Activated CD4-positive, alpha-beta T cell treated with anti-CD3 and anti-CD28 coated beads for 48 hours (primary cell): ENCODE measurements at regions not wholly inside any gene's neighbourhood (a gene's known extent, or its start where the extent isn't known, plus 50 kb on each side); places are given as distances from the start of the nearest gene placed in this dataset.
"Not testable (repeated sequence)": the region's sequence is repeated elsewhere in the genome, so short reads cannot be mapped to it uniquely, and the experiment has no call there.

ENCODE experiments used
- DNase-seq: peaks from one replicate; pipeline ENCODE4 v3.0.0-alpha.2; 2020

DNA sequence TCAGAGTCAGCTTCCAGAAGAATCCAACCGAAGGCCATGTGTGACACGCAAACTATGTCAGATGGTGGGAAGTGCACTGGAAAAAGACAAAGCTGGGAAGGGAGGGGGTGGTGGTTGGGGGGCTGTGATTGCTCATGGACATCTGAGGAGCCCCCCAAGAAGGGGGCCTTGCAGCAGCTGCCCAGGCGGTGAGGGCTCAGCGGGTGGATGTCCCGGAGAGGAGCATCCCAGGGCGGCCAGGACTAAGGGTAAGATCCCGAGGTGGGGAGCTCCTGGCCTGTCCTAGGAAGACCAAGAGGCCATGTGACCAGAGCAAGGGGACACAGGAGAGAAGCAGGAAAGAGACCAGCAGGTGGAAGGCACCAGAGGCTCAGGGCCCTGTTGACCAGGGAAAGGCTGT is 299.5 kb downstream of the PREX1 start:
- DNase-seq = no peak

GRCh38 chr20:48527771-48528170 is 300.0 kb downstream of the PREX1 start:
- DNase-seq = no peak

DNA sequence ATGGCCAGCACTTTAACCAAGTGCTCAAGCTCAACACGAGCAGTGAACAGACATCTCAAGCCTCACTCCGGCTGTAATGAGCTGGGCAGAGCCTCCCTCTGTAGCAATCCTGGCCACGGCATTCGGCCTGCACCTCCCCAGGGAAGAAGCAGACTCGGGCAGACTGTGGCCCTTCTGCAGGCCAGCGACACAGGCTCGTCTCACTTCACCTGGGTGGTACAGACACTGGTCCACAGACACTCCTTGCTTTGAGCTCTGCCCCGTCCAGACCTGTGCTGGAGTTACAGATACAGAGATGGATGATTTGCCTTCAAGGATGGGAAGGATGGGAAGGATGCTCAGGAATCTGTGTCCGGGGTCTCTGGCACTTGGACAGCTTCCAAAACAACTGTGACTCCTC is 300.9 kb downstream of the PREX1 start:
- no peak for DNase-seq

DNA sequence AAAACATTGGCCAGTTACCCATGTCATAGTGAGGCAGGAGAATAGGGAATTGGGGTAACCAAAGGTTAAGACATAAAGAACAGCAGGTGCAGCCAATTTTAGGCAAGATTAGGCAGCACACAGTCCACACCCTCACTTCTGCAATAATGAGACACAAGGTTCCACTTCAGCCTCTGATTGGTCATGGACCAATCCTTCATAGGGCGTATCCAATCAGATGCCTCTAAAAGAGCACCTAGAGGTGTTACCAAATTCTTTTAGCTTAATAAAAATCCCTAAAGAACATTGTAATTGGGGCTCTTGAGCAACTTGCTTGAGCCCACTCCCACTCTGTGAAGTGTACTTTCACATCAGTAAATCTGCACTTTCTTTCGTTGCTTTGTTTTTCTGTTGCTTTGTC is 302.4 kb downstream of the PREX1 start:
- DNase-seq = no peak

DNA sequence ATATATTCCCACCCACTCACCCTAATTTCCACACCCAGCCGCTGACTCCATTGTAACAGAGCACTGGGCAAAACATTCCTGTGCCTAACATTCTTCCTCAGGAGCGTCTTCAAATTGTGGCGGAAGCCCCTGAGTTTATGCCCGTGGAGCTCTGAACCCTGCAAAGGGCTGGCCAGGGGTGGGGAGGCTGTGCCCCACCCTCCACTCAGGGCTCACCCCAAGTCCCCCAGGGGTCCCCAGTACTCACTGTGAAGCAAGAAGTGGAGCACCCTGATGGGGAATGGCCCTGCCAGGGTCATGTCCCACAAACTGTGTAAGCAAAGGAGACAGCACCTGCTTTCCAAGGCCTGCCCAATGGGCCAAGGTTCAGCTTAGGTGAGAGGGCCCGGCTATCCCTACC is 303.2 kb downstream of the PREX1 start:
- no peak for DNase-seq

- no peak for DNase-seq
Measured at GRCh38 chr20:48523191-48523995, 304.4 kb downstream of the PREX1 start.

GRCh38 chr20:48521121-48521520 is 306.7 kb downstream of the PREX1 start:
- DNase-seq = no peak

DNA sequence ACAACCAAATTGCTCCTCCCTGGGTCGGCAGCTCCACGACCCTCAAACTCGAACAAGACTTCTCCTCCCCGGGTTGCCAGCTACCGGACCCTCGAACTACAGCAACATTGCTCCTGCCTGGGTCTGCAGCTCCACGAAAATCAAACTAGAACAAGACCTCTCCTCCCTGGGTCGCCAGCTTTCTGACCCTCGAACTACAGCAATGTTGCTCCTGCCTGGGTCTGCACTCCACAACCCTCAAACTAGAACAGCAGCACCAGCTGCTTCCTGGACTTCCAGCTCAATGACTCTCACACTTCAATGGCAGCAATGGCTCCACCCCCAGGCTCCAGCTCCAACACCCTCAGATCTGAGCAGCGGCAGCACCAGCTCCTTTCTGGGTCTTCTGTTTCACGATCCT is 311.6 kb downstream of the PREX1 start:
- not testable (repeated sequence) for DNase-seq

DNA sequence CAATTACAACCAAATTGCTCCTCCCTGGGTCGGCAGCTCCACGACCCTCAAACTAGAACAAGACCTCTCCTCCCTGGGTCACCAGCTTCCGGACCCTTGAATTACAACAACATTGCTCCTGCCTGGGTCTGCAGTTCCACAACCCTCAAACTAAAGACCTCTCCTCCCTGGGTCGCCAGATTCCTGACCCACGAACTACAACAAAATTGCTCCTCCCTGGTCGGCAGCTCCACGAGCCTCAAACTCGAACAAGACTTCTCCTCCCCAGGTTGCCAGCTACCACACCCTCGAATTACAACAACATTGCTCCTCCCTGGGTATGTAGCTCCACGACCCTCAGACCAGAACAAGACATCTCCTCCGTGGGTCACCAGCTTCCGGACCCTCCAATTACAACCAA is 313.2 kb downstream of the PREX1 start:
- not testable (repeated sequence) for DNase-seq

- DNase-seq = not testable (repeated sequence)
Measured at GRCh38 chr20:48512539-48512938, 315.3 kb downstream of the PREX1 start.

- DNase-seq = not testable (repeated sequence)
Measured at GRCh38 chr20:48505066-48505465, 322.7 kb downstream of the PREX1 start.

DNA sequence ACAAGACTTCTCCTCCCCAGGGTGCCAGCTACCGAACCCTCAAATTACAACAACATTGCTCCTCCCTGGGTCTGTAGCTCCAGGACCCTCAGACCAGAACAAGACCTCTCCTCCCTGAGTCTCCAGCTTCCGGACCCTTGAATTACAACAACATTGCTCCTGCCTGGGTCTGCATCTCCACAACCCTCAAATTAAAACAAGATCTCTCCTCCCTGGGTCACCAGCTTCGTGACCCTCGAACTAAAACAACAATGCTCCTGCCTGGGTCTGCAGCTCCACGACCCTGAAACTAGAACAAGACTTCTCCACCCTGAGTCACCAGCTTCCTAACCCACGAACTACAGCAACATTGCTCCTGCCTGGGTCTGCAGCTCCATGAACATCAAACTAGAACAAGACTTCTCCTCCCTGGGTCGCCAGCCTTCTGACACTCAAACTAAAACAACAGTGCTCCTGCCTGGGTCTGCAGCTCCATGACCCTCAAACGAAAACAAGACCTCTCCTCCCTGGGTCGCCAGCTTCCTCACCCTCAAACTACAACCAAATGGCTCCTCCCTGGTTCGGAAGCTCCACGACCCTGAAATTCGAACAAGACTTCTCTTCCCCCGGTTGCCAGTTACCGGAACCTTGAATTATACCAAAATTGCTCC is 324.5 kb downstream of the PREX1 start:
- no peak for DNase-seq

DNA sequence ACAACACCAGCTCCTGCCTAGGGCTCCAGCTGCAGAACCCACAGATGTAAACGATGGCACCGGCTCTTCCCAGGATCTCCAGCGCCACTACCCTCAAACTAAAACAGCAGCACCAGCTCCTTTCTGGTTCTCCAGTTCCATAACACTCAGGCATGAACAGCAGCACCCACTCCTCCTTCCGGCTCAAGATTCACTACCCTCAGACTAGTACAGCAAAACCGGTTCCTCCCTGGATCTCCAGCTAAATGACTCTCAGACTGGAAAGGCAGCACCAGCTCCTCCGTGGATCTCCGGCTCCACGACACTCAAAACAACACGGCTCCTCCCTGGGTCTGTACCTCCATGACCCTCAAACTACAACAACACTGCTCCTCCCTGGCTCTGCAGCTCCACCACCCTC is 325.0 kb downstream of the PREX1 start:
- no peak for DNase-seq

- DNase-seq = no peak
Measured at GRCh38 chr20:48502016-48502415, 325.8 kb downstream of the PREX1 start.

- DNase-seq = not testable (repeated sequence)
Measured at GRCh38 chr20:48500900-48501299, 326.9 kb downstream of the PREX1 start.

DNA sequence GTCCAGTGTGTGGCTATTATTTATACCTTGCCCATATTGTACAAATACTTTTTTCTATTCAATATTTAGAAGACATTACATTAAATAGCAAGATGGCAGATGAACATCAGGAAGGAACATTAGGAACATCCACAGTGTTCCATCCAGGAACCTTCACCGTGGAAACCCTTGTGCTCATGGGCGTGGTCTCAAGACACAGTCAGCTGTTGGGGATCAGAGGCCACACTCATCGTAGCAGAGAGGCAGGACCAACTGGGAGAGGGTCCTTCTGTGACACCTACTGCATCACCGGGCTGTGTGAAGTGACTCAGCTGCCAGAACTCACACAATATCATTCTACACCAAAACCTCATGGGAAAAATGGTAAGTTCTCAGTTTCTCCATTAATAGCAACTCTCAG is 328.9 kb downstream of the PREX1 start:
- not testable (repeated sequence) for DNase-seq

DNA sequence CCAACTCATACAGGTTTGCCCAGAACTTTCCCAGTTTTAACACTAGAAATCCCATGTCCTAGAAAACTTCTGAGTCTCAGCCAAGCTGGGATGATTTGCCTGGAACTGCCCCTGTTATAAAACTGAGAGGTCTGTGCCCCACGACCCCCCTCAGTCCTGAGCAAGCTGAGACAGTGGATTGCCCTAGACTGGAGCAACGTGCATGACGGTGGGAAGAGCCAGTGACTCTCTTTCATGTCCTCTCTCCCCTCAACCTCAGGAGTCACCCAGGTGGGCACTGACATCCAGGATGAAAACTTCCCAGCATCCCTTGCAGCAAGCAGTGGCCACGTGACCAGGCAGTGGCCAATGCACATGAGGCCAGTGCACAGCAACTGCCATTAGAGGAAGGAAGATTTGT is 329.7 kb downstream of the PREX1 start:
- not testable (repeated sequence) for DNase-seq

DNA sequence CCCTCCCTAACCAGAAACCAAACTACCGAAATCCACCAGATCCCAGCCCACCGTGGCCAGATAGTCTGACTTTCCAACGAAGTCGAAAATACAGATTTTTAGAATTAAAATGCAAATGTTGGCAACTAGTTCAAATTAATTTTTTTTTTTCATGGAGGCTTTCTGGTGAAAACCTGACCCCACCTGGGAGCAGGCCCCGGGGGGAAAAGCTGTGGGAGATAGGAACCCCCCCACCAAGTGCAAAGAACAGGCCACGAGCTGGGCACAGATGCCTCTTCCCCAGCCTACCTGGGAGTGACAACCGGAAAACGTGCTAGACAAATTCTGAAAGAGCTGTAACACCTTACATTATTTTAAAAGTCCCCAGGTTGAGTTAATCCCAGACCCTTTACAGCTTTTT is 333.8 kb downstream of the PREX1 start:
- DNase-seq = no peak

- not testable (repeated sequence) for DNase-seq
Measured at GRCh38 chr20:48493331-48493730, 334.5 kb downstream of the PREX1 start.

- no peak for DNase-seq
Measured at GRCh38 chr20:48492715-48493070, 335.1 kb downstream of the PREX1 start.

GRCh38 chr20:48492015-48492714 is 335.6 kb downstream of the PREX1 start:
- no peak for DNase-seq

GRCh38 chr20:48490961-48491831 is 336.6 kb downstream of the PREX1 start:
- no peak for DNase-seq

GRCh38 chr20:48490341-48490740 is 337.5 kb downstream of the PREX1 start:
- not testable (repeated sequence) for DNase-seq
